ENCODE measurements at regions not wholly inside any gene's neighbourhood (a gene's known extent, or its start where the extent isn't known, plus 50 kb on each side); places are given as distances from the start of the nearest gene placed in this dataset.

DNA sequence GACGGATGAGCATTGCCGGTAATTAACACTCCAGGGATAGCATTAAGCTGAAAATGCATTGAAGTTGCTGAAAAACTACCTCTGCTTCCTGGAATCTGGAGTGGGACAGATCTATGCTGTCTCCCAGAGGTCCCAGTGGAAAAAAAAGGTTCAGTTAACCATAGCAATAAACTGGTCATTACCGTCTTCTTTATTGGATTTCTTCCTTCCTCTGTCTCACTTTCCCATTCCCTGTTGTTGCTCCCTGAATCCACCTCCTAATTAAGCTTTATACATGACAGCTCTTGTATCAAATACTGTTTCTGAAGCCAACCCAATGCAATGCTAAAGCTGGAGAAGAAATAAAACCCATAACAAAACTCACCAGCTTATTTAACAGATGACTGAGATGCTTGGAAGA, 1805.9 kb downstream of the NCAM2 start:
- no TSS peak for BruUV-seq (replicated peaks)
- CTCF ChIA-PET = no interaction called here

DNA sequence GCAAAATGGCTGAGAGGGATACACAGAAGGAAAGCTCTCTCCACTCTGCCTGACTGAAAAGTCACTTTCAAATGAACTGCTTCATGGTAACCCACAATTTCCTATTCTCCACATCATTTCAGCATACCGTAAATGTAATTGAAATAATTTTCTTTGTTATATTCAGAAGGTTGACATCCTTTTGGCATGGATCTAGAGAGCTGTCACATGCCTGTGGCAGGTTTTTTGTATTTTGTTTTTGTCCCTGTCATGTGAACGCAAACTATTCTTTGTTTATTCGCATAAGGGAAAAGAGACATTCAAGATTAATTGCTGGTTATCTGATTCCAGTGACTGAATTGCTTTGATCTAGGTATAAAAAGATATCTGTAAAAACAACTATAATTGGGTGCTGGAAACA, 1808.1 kb downstream of the NCAM2 start:
- Histone ChIP-seq H3K27me3 (ENCODE audit: insufficient read depth, low read length) (no peaks in the 10 kb centered on the region), H3K4me3 (replicated peaks in 1 of 2; ENCODE audit: low read depth in 1 of 2, low read length in 2 of 2) (no peak overlapping the region), H3K9me3 (ENCODE audit: control insufficient read depth in 1 of 2, insufficient read depth in 1 of 2, low read depth in 1 of 2, low read length in 2 of 2) (peaks cover 0 to 12% of the 10 kb centered on the region in 2 experiments; a peak in 2 of 4 replicates), H3K79me2 (ENCODE audit: insufficient read depth, low read length) (no peaks in the 10 kb centered on the region), H3K4me1 (ENCODE audit: control insufficient read depth in 1 of 2, insufficient read depth in 2 of 2, low read length in 2 of 2) (no peaks in the 10 kb centered on the region), H3K36me3 (ENCODE audit: control insufficient read depth in 1 of 2, insufficient read depth in 2 of 2, low read length in 2 of 2) (no peaks in the 10 kb centered on the region; a peak in 1 of 4 replicates), H3K9me2 (ENCODE audit: insufficient read depth) (no peaks in the 10 kb centered on the region), H3K27ac (ENCODE audit: low read depth, low read length) (no peak overlapping the region), H4K20me1 (ENCODE audit: insufficient read depth) (no peaks in the 10 kb centered on the region), H3K4me2 (ENCODE audit: low read length) (no peak overlapping the region), H2AFZ (ENCODE audit: low read depth, low read length, poor library complexity, severe bottlenecking) (no peak overlapping the region), H3K9ac (ENCODE audit: low read length) (no peak overlapping the region)
- TF ChIP-seq ZFX (IDR thresholded peaks at IDR 0.05) (no peak), EZH2 (IDR thresholded peaks at IDR 0.05) (no peak), RAD21 (IDR thresholded peaks at IDR 0.05; ENCODE audit: low read depth) (no peak), EZH2phosphoT487 (IDR thresholded peaks at IDR 0.05; ENCODE audit: borderline replicate concordance) (no peak), SRF (IDR thresholded peaks at IDR 0.05; ENCODE audit: low read depth) (no peak), FOSL1 (IDR thresholded peaks at IDR 0.05; ENCODE audit: low read depth) (no peak), SIN3A (IDR thresholded peaks at IDR 0.05; ENCODE audit: low read depth) (no peak), TCF7L2 (IDR thresholded peaks at IDR 0.05; ENCODE audit: borderline replicate concordance, extremely low read depth, insufficient read depth, insufficient read length) (no peak), CEBPB (IDR thresholded peaks at IDR 0.05; ENCODE audit: low read depth) (no peak), ELF1 (IDR thresholded peaks at IDR 0.05; ENCODE audit: borderline replicate concordance, low read depth) (no peak)
- TF ChIP-seq, protein P1, sequence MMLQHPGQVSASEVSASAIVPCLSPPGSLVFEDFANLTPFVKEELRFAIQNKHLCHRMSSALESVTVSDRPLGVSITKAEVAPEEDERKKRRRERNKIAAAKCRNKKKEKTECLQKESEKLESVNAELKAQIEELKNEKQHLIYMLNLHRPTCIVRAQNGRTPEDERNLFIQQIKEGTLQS (IDR thresholded peaks at IDR 0.05) = no peak
- TF ChIP-seq, protein P2, sequence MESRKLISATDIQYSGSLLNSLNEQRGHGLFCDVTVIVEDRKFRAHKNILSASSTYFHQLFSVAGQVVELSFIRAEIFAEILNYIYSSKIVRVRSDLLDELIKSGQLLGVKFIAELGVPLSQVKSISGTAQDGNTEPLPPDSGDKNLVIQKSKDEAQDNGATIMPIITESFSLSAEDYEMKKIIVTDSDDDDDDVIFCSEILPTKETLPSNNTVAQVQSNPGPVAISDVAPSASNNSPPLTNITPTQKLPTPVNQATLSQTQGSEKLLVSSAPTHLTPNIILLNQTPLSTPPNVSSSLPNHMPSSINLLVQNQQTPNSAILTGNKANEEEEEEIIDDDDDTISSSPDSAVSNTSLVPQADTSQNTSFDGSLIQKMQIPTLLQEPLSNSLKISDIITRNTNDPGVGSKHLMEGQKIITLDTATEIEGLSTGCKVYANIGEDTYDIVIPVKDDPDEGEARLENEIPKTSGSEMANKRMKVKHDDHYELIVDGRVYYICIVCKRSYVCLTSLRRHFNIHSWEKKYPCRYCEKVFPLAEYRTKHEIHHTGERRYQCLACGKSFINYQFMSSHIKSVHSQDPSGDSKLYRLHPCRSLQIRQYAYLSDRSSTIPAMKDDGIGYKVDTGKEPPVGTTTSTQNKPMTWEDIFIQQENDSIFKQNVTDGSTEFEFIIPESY (IDR thresholded peaks at IDR 0.05; ENCODE audit: extremely low read depth, insufficient replicate concordance, low read length) = no peak
- RAD21 ChIA-PET (ENCODE audit: low non-redundant PET in 1 of 2, low total read pairs in 2 of 2, uncharacterized antibody in 2 of 2, unreplicated experiment in 2 of 2) = no interaction called here
- no peak for DNase-seq (ENCODE audit: low read depth, low spot score)
- no TSS peak for BruUV-seq (replicated peaks)
- POLR2A ChIA-PET = no interaction called here
- ATAC-seq = no peak
- CTCF ChIA-PET = no interaction called here
- intact Hi-C loops (cut with micrococcal nuclease) = no loop called here

More for the DNA sequence above, 1805.9 kb downstream of the NCAM2 start:
- no peaks in the 10 kb centered on the region for H3K4me1 ChIP-seq (ENCODE audit: control insufficient read depth in 1 of 2, insufficient read depth in 2 of 2, low read length in 2 of 2)
- no peaks in the 10 kb centered on the region for H3K9me2 ChIP-seq (ENCODE audit: insufficient read depth)
- ATAC-seq = no peak
- no peak overlapping the region for H3K9ac ChIP-seq (ENCODE audit: low read length)
- no peak overlapping the region for H2AFZ ChIP-seq (ENCODE audit: low read depth, low read length, poor library complexity, severe bottlenecking)
- no peak overlapping the region for H3K27ac ChIP-seq (ENCODE audit: low read depth, low read length)
- intact Hi-C loops (cut with micrococcal nuclease) = no loop called here
- peaks cover 3 to 8% of the 10 kb centered on the region in 2 experiments; a peak in 3 of 4 replicates for H3K9me3 ChIP-seq (ENCODE audit: control insufficient read depth in 1 of 2, insufficient read depth in 1 of 2, low read depth in 1 of 2, low read length in 2 of 2)
- H3K36me3 ChIP-seq (ENCODE audit: control insufficient read depth in 1 of 2, insufficient read depth in 2 of 2, low read length in 2 of 2) = no peaks in the 10 kb centered on the region; a peak in 1 of 4 replicates
- H3K4me2 ChIP-seq (ENCODE audit: low read length) = no peak overlapping the region
- H3K4me3 ChIP-seq (replicated peaks in 1 of 2; ENCODE audit: low read depth in 1 of 2, low read length in 2 of 2) = no peak overlapping the region
- ChIA-PET RAD21 (ENCODE audit: low non-redundant PET in 1 of 2, low total read pairs in 2 of 2, uncharacterized antibody in 2 of 2, unreplicated experiment in 2 of 2) (no interaction called here), POLR2A (no interaction called here)
- no peak for TF ChIP-seq ZFX (IDR thresholded peaks at IDR 0.05)
- no peak for TF ChIP-seq POLR2A (IDR thresholded peaks at IDR 0.05; ENCODE audit: borderline replicate concordance, extremely low read depth, insufficient read depth, insufficient read length)
- no peak for TF ChIP-seq EGR1 (IDR thresholded peaks at IDR 0.05; ENCODE audit: low read depth)
- H4K20me1 ChIP-seq (ENCODE audit: insufficient read depth) = no peaks in the 10 kb centered on the region
- no peaks in the 10 kb centered on the region for H3K79me2 ChIP-seq (ENCODE audit: insufficient read depth, low read length)
- no peaks in the 10 kb centered on the region for H3K27me3 ChIP-seq (ENCODE audit: insufficient read depth, low read length)
- no peak for DNase-seq (ENCODE audit: low read depth, low spot score)

Measured in HCT116 (cell line).